ENCODE measurements at regions not wholly inside any gene's neighbourhood (a gene's known extent, or its start where the extent isn't known, plus 50 kb on each side); places are given as distances from the start of the nearest gene placed in this dataset.

GRCh38 chr2:841036-841435 is 109.6 kb upstream of the SNTG2 start:
- no peak for TF ChIP-seq CTCF (IDR thresholded peaks at IDR 0.05)
- TF ChIP-seq POLR2A (IDR thresholded peaks at IDR 0.05), result no peak

Measured in stomach (tissue), 4 donors.